Eye (tissue), 1 donor: ENCODE measurements at regions not wholly inside any gene's neighbourhood (a gene's known extent, or its start where the extent isn't known, plus 50 kb on each side); places are given as distances from the start of the nearest gene placed in this dataset.
"Not testable (repeated sequence)": the region's sequence is repeated elsewhere in the genome, so short reads cannot be mapped to it uniquely, and the experiment has no call there.

ENCODE experiments used
- DNase-seq: peaks from one replicate; pipeline ENCODE4 v3.0.0-alpha.2; 2015

DNA sequence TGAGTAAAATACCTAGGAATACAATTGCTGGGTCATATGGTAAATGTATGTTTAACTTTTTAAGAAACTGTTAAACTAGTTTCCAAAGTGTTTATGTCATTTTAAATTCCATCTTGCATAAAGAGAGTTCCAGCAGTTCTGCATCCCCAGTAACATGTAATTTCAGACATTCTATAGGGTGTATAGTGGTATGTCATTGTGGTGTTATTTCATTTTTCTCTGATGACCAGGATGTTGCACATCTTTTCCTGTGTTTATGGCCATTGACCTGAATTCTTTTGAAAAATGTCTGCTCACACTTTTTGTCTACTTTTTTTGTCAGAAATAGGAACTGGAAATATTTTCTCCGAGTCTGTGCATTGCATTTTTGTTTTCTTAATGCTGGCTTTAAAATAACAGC lies 128.9 kb downstream of the TMEM200A start:
- no peak for DNase-seq

DNA sequence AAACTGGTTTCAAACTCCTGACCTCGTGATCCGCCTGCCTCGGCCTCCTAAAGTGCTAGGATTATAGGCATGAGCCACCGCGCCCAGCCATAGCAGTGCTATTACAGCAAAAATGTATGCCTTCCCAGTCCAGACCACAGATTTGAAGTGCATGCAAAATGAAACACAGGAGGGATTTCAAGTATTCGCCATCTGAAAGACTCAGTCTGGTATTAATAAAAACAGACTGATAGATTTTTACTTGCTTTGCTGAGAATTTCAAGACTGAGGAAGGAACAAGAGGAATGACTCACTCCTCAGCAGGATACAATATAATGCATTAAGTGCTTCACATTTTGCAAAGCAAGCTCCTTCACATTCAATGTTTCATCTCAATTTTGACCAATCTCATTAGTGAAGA lies 134.9 kb downstream of the TMEM200A start:
- peak; percentile 29 for DNase-seq

GRCh38 chr6:130503146-130503545 lies 137.3 kb downstream of the TMEM200A start:
- no peak for DNase-seq

DNA sequence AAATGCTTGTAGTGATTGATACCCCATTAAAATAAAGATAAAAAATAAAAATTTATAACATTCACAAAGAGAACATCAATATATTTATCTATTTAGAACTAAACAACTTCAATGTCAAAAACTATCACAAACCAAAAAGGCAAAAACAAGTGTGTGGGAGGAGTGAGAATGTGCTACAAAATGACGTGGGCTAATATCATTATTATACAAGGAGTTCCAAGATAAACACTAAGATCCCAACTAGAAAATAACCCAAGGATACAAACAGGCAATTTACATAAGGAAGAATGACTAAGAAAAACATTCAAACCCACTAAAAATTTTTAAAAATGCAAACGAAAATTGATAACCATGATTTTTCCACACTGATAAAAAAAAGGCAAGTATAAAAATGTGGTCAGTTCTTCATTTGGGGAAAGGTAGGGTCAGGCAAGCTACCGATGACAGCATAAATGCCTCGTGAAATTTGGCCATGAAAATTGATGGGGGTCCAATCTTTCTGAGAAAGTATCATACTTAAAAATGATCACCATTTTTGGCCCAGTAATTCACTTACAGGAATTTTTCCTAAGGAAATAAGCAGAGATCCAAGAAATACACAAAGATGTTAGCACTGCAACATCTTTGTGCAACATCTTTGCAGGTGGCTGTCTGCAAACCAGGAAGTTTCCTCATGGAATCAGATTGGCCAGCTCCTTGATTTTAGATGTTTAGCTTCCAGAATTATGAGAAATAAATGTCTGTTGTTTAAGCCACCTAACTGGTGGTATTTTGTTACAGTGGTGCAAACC lies 140.2 kb downstream of the TMEM200A start:
- no peak for DNase-seq

DNA sequence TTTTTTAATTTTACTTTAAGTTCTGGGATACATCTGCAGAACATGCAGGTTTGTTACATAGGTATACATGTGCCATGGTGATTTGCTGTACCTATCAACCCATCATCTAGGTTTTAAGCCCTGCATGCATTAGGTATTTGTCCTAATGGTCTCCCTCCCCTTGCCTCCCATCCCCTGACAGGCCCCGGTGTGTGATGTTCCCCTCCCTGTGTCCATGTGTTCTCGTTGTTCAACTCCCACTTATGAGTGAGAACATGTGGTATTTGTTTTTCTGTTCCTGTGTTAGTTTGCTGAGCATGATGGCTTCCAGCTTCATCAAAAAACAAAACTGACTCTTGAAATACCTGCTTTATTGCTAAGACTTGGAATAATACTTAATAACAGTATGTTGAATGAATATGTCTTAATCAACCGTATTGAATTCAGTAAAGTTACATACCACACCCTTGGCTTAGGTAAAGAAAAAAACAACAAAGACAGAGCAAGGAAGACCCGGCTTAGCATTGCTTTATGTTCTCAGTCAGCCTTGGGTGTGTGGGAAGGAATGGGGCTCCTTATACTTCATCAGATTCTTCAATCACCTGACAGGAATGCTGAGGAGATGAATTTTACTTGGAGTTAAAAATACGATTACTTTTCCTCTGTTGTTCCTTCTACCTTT lies 141.3 kb downstream of the TMEM200A start:
- not testable (repeated sequence) for DNase-seq

DNA sequence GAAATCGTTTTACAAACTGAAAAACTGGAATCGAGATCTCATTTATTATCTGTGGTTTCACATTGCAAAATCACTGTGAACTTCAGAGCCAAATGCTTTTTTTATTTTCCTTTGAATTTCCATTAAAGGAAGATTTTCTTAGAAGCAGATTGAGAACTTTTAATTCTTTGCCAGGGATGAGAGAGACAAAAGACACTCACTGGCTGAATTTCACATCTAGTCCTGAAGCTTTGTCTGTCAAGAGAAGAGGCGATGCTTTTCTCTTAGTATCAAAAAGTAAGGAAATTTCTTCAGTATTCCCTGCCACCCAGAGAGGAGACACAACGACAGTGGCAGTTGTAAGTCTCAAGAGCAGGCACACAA lies 141.8 kb downstream of the TMEM200A start:
- DNase-seq: no peak

GRCh38 chr6:130513770-130514169 lies 148.0 kb downstream of the TMEM200A start:
- DNase-seq: no peak

DNA sequence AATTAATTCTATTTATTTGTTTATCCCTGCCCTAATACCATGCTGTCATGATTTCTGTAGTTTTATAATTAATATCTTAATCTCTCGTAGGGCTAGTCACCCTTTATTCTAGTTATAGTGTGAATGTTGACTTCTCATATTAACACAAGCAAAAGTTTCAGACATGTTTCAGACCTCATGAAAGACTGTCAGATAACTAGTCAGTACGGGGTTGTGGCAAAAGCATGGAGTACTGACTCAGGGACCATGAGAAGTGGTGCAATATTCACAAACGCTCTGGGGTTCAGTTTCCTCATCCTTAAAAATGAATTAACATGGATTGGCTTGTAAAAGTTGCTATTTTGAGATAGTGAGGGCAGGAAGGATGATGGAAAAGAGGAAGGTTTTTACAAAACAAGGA lies 148.9 kb downstream of the TMEM200A start:
- no peak for DNase-seq

- no peak for DNase-seq
Measured at GRCh38 chr6:130515306-130515705, 149.5 kb downstream of the TMEM200A start.

GRCh38 chr6:130516604-130517003 lies 150.8 kb downstream of the TMEM200A start:
- no peak for DNase-seq

DNA sequence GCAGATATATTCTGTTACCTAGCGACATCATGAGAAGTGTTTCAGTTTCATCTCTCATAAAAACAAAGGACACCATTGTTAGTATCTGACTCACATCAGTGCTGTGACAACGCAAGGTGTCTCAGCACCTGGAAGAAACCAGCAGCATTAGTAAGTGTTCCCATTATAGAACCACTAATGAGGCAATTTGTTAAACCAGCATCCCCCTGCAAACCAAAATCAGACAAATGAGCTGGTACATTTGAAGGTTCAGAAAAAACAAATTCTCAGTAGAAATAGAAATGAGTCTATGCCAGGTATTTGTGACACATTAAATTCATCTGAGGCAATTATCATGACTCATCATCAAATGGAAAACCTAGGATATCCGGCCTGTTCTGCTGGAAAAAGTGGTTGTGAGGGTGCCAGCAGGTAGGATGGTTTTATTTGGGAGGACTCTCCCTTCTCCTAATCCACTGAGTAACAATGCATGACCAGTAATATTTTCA lies 151.7 kb downstream of the TMEM200A start:
- no peak for DNase-seq

DNA sequence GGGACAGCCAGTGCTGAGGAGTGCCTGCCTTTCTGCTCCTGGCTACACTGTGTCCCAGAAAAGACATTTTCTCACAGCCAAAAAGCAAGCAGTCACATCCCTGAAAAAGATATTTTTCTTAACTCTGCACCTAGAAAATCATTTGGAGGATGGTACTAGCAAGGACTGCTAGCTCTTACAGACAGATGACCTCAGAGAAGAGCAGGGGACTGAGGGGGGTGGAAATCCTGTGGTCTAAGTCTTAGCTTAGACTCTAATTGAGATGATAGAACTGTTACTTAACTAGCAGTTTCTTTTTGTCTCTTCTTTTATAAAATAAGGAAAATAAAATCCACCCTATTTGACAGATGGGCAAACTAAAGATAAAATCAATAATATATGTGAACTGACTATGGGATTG lies 152.8 kb downstream of the TMEM200A start:
- DNase-seq: no peak

GRCh38 chr6:130520221-130520620 lies 154.4 kb downstream of the TMEM200A start:
- DNase-seq: no peak

DNA sequence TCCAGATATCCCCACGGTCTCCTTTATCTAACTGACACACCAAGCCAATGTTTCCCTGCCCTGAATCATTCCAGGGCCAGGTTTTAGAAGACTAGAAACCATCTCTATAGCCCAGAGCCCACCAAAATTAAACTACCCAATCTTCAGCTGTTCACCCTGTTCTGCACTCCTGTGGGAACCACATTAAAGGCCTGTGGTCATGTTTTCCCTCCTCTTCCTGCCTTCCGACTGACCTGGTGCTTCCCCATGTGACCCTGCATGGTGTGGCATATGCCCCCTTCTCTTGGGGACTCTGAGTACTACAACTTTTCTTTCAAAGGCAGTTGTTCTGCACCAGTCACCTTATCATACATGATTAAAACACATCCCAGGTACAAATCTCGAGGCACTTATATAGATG lies 155.0 kb downstream of the TMEM200A start:
- DNase-seq: no peak

DNA sequence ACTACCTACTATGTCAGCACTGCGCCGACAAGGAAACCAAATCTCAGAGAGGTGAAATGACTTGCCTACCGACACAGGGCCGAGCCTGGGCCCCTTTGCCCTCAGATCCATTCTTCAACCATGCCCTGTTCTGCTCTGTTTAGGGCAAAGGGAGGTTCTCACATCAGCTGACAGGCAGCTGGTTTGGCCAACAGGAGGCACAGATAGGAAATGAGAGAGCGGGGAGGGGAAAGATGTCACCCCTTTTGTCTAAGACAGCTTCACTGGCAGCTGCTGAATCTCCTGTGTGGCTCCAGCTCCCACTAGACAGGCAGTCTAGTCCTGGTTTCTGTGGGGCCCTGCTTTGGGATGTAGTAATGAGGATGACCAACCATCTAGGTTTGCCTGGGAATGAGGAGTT lies 158.7 kb downstream of the TMEM200A start:
- no peak for DNase-seq

DNA sequence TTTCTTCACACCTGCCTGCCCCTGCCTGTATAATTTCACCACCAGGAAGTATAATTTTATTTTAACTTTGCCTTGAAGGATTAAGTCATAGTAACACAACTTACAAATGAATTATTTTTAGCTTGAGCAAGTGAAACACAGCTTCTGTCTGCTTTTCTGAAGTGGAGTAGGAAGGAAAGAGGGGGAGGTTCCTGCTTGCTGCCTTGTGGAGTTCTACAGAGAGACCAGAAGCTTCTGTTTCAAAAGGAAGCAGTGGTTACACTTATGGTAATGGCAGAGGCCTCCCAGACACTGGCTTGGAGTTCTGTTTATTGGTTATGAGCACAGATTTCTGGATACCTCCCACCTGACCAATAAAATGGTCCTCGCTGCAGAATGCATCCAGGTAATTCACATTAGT lies 159.6 kb downstream of the TMEM200A start:
- DNase-seq: no peak

DNA sequence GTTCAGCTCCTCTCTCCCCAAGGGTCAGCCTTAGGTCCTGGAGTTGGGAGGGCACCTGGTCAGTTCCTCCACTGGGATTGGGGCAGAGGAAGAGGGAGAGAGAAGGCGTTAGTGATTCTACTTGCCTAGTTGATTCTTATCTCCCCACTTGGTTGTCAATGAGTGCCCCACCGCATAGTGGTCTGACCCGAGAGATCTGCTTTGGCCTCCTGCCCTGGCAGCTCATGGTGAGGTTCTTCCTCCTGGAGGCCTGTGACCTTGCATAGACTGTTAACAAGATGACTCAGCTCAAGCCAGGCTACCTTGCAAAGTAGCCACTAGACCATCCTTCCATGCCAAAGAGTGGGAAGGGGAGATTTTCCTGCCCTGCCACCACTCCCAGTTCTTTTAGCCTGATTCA lies 160.6 kb downstream of the TMEM200A start:
- no peak for DNase-seq

DNA sequence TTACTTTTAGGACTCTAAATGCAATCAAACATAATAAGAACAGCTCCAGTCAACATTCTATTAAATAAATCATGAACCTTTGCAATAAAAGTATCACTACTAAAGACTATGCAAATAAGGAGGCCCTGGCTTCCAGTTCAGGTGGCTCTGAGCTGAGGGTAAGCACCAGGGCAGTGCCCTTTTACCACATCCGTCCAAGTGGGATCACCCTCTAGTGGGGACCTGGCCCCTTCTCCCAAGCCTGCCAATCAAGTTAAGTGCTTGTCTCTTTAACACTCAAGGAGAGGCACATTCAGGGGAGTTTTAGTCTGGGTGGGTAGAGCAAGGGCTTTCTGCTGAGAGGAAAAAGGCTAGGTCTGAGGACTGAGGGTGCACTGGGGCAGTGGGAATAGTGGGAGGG lies 161.4 kb downstream of the TMEM200A start:
- DNase-seq: no peak

GRCh38 chr6:130529569-130530149 lies 163.8 kb downstream of the TMEM200A start:
- DNase-seq: no peak

GRCh38 chr6:130534627-130535026 lies 168.8 kb downstream of the TMEM200A start:
- DNase-seq: no peak

- DNase-seq: no peak
Measured at GRCh38 chr6:130535242-130535641, 169.4 kb downstream of the TMEM200A start.

- no peak for DNase-seq
Measured at GRCh38 chr6:130537447-130537846, 171.6 kb downstream of the TMEM200A start.

DNA sequence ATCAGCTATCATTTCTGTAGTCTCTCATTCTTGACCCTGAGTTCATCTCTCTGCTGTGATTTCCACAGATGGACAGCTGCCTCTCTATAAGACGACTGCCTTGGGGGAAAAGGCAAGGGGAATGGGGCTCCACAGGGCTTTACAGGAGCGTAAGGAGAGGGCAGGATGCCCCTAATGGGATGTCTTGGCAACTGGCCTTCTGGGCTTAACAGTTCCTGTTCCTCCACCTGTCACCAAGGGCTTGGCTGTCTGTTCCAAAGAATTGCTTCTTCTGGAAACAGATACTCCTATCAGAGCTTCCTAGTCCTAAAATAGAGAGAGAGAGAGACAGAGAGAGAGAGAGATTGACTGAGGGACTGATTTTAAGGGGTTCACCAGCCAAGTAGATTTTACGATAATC lies 181.9 kb downstream of the TMEM200A start:
- DNase-seq: peak; percentile 27

- DNase-seq: no peak
Measured at GRCh38 chr6:130557481-130558112, 191.8 kb downstream of the TMEM200A start.
